ENCODE measurements at regions not wholly inside any gene's neighbourhood (a gene's known extent, or its start where the extent isn't known, plus 50 kb on each side); places are given as distances from the start of the nearest gene placed in this dataset.
"Not testable (repeated sequence)": the region's sequence is repeated elsewhere in the genome, so short reads cannot be mapped to it uniquely, and the experiment has no call there.

- DNase-seq (ENCODE audit: low spot score in 2 of 2); FAIRE-seq: not testable (repeated sequence)
These were observed 134.3 kb upstream of the RUNX1 start for GRCh38 chr21:35183389-35183788.

GRCh38 chr21:35179990-35180540 lies 131.0 kb upstream of the RUNX1 start:
- FAIRE-seq: no peak

GRCh38 chr21:35178827-35179226 lies 129.7 kb upstream of the RUNX1 start:
- DNase-seq (ENCODE audit: low spot score in 2 of 2) (no peak), FAIRE-seq (no peak)

More at GRCh38 chr21:35179990-35180540, 131.0 kb upstream of the RUNX1 start:
- no peak for DNase-seq (ENCODE audit: low spot score in 2 of 2)

GRCh38 chr21:35178098-35178497 lies 129.0 kb upstream of the RUNX1 start:
- DNase-seq (ENCODE audit: low spot score in 2 of 2) (no peak), FAIRE-seq (no peak)

- FAIRE-seq: no peak
- DNase-seq (ENCODE audit: low spot score in 2 of 2): no peak
These were observed 123.1 kb upstream of the RUNX1 start for GRCh38 chr21:35172231-35172630.

- FAIRE-seq (no peak), DNase-seq (ENCODE audit: low spot score in 2 of 2) (no peak)
These were observed 122.3 kb upstream of the RUNX1 start for GRCh38 chr21:35171385-35171784.

GRCh38 chr21:35170818-35171217 lies 121.7 kb upstream of the RUNX1 start:
- DNase-seq (ENCODE audit: low spot score in 2 of 2): no peak
- FAIRE-seq: no peak

- DNase-seq (ENCODE audit: low spot score in 2 of 2): no peak
- FAIRE-seq: no peak
These were observed 121.1 kb upstream of the RUNX1 start for GRCh38 chr21:35170244-35170643.

GRCh38 chr21:35169574-35169973 lies 120.5 kb upstream of the RUNX1 start:
- FAIRE-seq (no peak), DNase-seq (ENCODE audit: low spot score in 2 of 2) (no peak)

GRCh38 chr21:35168735-35169134 lies 119.6 kb upstream of the RUNX1 start:
- FAIRE-seq: no peak
- DNase-seq (ENCODE audit: low spot score in 2 of 2): no peak

GRCh38 chr21:35164971-35165483 lies 115.9 kb upstream of the RUNX1 start:
- FAIRE-seq (no peak), DNase-seq (ENCODE audit: low spot score in 2 of 2) (no peak)

GRCh38 chr21:35164380-35164779 lies 115.3 kb upstream of the RUNX1 start:
- no peak for DNase-seq (ENCODE audit: low spot score in 2 of 2)

GRCh38 chr21:35163411-35163810 lies 114.3 kb upstream of the RUNX1 start:
- DNase-seq (ENCODE audit: low spot score in 2 of 2): no peak
- no peak for FAIRE-seq

More at GRCh38 chr21:35164380-35164779, 115.3 kb upstream of the RUNX1 start:
- FAIRE-seq: no peak

- no peak for FAIRE-seq
- no peak for DNase-seq (ENCODE audit: low spot score in 2 of 2)
These were observed 113.7 kb upstream of the RUNX1 start for GRCh38 chr21:35162831-35163230.

GRCh38 chr21:35159881-35160280 lies 110.8 kb upstream of the RUNX1 start:
- FAIRE-seq (no peak), DNase-seq (ENCODE audit: low spot score in 2 of 2) (no peak)

- DNase-seq (ENCODE audit: low spot score in 2 of 2); FAIRE-seq: not testable (repeated sequence)
These were observed 108.3 kb upstream of the RUNX1 start for GRCh38 chr21:35157374-35157773.

GRCh38 chr21:35156293-35157278 lies 107.5 kb upstream of the RUNX1 start:
- FAIRE-seq (no peak), DNase-seq (ENCODE audit: low spot score in 2 of 2) (no peak)

- no peak for FAIRE-seq
- DNase-seq (ENCODE audit: low spot score in 2 of 2): no peak
These were observed 105.7 kb upstream of the RUNX1 start for GRCh38 chr21:35154788-35155187.

GRCh38 chr21:35153671-35154070 lies 104.6 kb upstream of the RUNX1 start:
- no peak for DNase-seq (ENCODE audit: low spot score in 2 of 2)
- FAIRE-seq: no peak

- DNase-seq (ENCODE audit: low spot score in 2 of 2): no peak
- no peak for FAIRE-seq
These were observed 101.6 kb upstream of the RUNX1 start for GRCh38 chr21:35150562-35151226.

- DNase-seq (ENCODE audit: low spot score in 2 of 2) (no peak), FAIRE-seq (no peak)
These were observed 100.6 kb upstream of the RUNX1 start for GRCh38 chr21:35149698-35150097.
